ENCODE measurements at regions not wholly inside any gene's neighbourhood (a gene's known extent, or its start where the extent isn't known, plus 50 kb on each side); places are given as distances from the start of the nearest gene placed in this dataset.

GRCh38 chr7:7114575-7115291, 67.6 kb upstream of the C1GALT1 start:
- TF ChIP-seq EP300 (IDR thresholded peaks at IDR 0.05): no peak
- peak in 2 of 3 donors; percentile 75 to 86 for TF ChIP-seq POLR2AphosphoS5 (IDR thresholded peaks at IDR 0.05)
- 32 to 57% (median 43%) methylated on average over 6 of the region's 6 CpGs for WGBS, 5 donors
- Histone ChIP-seq H3K4me3 (no peak overlapping the region), H3K27ac (peak overlapping the region in 4 of 5 donors; percentile 9 to 69 (median 46)), H3K4me1 (peaks cover 13 to 36% (median 16%) of the 10 kb centered on the region in 4 donors), H3K27me3 (no peaks in the 10 kb centered on the region), H3K36me3 (no peaks in the 10 kb centered on the region), H3K9me3 (no peaks in the 10 kb centered on the region)
- intact Hi-C loops (cut with DNase I; ENCODE audit: low total_unique reads): no loop called here
- peak; percentile 46 to 82 for DNase-seq

- Histone ChIP-seq H3K27ac (peak overlapping the region in 1 of 5 donors; percentile 16), H3K4me3 (no peak overlapping the region), H3K27me3 (no peaks in the 10 kb centered on the region), H3K4me1 (peaks cover 13 to 41% (median 22%) of the 10 kb centered on the region in 4 donors), H3K36me3 (no peaks in the 10 kb centered on the region), H3K9me3 (no peaks in the 10 kb centered on the region)
- intact Hi-C loops (cut with DNase I; ENCODE audit: low total_unique reads): no loop called here
- DNase-seq: no peak
- 70 to 88% (median 79%) methylated on average over 9 to 10 of the region's 10 CpGs for WGBS, 5 donors
- TF ChIP-seq EP300 (IDR thresholded peaks at IDR 0.05) (no peak), POLR2A (IDR thresholded peaks at IDR 0.05) (no peak), CTCF (IDR thresholded peaks at IDR 0.05) (no peak), POLR2AphosphoS5 (IDR thresholded peaks at IDR 0.05) (no peak)
These were observed 64.3 kb upstream of the C1GALT1 start for GRCh38 chr7:7117935-7118586.

- TF ChIP-seq POLR2A (IDR thresholded peaks at IDR 0.05) (no peak), POLR2AphosphoS5 (IDR thresholded peaks at IDR 0.05) (peak in 2 of 3 donors; percentile 22 to 46)
- no peak for DNase-seq
- WGBS, 5 donors: 18 to 36% (median 31%) methylated on average over 2 of the region's 2 CpGs
- H3K9me3 ChIP-seq: no peaks in the 10 kb centered on the region
- no peaks in the 10 kb centered on the region for H3K27me3 ChIP-seq
- intact Hi-C loops (cut with DNase I; ENCODE audit: low total_unique reads): no loop called here
- H3K4me3 ChIP-seq: no peak overlapping the region
- peak overlapping the region in 1 of 5 donors; percentile 16 for H3K27ac ChIP-seq
- no peaks in the 10 kb centered on the region for H3K36me3 ChIP-seq
- H3K4me1 ChIP-seq: peaks cover 11 to 48% (median 24%) of the 10 kb centered on the region in 4 donors
These were observed 63.5 kb upstream of the C1GALT1 start for GRCh38 chr7:7118822-7119221.

- Histone ChIP-seq H3K36me3 (no peaks in the 10 kb centered on the region), H3K9me3 (no peaks in the 10 kb centered on the region), H3K4me1 (peaks cover 5 to 41% (median 20%) of the 10 kb centered on the region in 4 donors), H3K27ac (no peak overlapping the region), H3K27me3 (no peaks in the 10 kb centered on the region), H3K4me3 (no peak overlapping the region)
- no peak for TF ChIP-seq CTCF (IDR thresholded peaks at IDR 0.05)
- no peak for TF ChIP-seq POLR2AphosphoS5 (IDR thresholded peaks at IDR 0.05)
- no peak for TF ChIP-seq POLR2A (IDR thresholded peaks at IDR 0.05)
- no peak for TF ChIP-seq EP300 (IDR thresholded peaks at IDR 0.05)
- intact Hi-C loops (cut with DNase I; ENCODE audit: low total_unique reads): no loop called here
- peak; percentile 28 to 33 for DNase-seq
These were observed 62.6 kb upstream of the C1GALT1 start for GRCh38 chr7:7119729-7120128.

- no peaks in the 10 kb centered on the region for H3K27me3 ChIP-seq
- peak in 1 of 2 donors; percentile 35 for DNase-seq
- TF ChIP-seq POLR2A (IDR thresholded peaks at IDR 0.05) (no peak), POLR2AphosphoS5 (IDR thresholded peaks at IDR 0.05) (no peak), EP300 (IDR thresholded peaks at IDR 0.05) (no peak), CTCF (IDR thresholded peaks at IDR 0.05) (no peak)
- no peaks in the 10 kb centered on the region for H3K9me3 ChIP-seq
- H3K4me3 ChIP-seq: no peak overlapping the region
- intact Hi-C loops (cut with DNase I; ENCODE audit: low total_unique reads): no loop called here
- peaks cover 0 to 34% (median 17%) of the 10 kb centered on the region in 4 donors for H3K4me1 ChIP-seq
- peak overlapping the region in 1 of 5 donors; percentile 51 for H3K27ac ChIP-seq
- H3K36me3 ChIP-seq: no peaks in the 10 kb centered on the region
- 52 to 58% (median 54%) methylated on average over 4 of the region's 4 CpGs for WGBS, 5 donors
These were observed 60.3 kb upstream of the C1GALT1 start for GRCh38 chr7:7122033-7122478.
